Spleen (tissue), 7 donors: ENCODE measurements at regions not wholly inside any gene's neighbourhood (a gene's known extent, or its start where the extent isn't known, plus 50 kb on each side); places are given as distances from the start of the nearest gene placed in this dataset.

Source experiments
- POLR2A ChIP-seq, 3 donors: fragments of 450-650 bp; IDR thresholded peaks; one replicate each; pipeline ENCODE4 v1.5.1; 2017; ENCODE audit warnings: antibody characterized with exemption in 3 of 3, mild to moderate bottlenecking in 1 of 3
- POLR2AphosphoS5 ChIP-seq, 3 donors: sonication (generic); formaldehyde crosslinking; IDR thresholded peaks; one replicate each; pipeline ENCODE4 v1.5.1; 2017; ENCODE audit warnings: antibody characterized with exemption in 3 of 3
- TF ChIP-seq, protein P1 (sequence below), 11 experiments: fragments of 200-600 bp in 7 of 11; fragments of 450-650 bp in 4 of 11; sonication (generic) in 4 of 11; IDR thresholded peaks in 8 of 11; conservative IDR thresholded peaks in 3 of 11; 1 replicate in 7 of 11; 2 replicates in 4 of 11; pipeline versions ENCODE4 v1.4.0 to v1.8.0; 2016 to 2021; ENCODE audit warnings: antibody characterized with exemption in 11 of 11, inconsistent platforms in 4 of 11, mild to moderate bottlenecking in 1 of 11
- donor health status: DM: no; HTN: no; CAD: no; lungs with moderate emphysema.
- donor health status: DM: no; HTN: no; CAD: no.
- donor health status: DM: no; HTN: no; CAD: no.

DNA sequence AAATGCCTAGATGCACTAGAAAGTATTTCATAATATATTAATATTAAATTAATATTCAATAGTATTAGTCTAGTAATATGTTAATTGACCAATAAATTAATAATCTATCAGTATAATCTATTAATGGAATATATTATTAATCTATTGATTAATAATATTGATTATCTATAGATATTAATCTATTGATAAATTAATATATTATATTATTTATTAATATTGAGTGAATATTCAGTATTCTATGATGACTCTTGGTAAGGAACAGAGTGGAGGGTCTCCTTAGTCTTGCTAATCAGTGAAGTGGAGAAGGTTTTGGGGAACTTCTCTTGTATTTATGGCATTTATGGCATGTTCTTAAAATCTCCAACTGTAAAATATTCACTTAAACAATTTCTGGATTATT is 679.3 kb upstream of the FLRT2 start:
- TF ChIP-seq, protein P1, sequence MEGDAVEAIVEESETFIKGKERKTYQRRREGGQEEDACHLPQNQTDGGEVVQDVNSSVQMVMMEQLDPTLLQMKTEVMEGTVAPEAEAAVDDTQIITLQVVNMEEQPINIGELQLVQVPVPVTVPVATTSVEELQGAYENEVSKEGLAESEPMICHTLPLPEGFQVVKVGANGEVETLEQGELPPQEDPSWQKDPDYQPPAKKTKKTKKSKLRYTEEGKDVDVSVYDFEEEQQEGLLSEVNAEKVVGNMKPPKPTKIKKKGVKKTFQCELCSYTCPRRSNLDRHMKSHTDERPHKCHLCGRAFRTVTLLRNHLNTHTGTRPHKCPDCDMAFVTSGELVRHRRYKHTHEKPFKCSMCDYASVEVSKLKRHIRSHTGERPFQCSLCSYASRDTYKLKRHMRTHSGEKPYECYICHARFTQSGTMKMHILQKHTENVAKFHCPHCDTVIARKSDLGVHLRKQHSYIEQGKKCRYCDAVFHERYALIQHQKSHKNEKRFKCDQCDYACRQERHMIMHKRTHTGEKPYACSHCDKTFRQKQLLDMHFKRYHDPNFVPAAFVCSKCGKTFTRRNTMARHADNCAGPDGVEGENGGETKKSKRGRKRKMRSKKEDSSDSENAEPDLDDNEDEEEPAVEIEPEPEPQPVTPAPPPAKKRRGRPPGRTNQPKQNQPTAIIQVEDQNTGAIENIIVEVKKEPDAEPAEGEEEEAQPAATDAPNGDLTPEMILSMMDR (IDR thresholded peaks at IDR 0.05 in 8 of 11, conservative IDR thresholded peaks at IDR 0.05 in 3 of 11) = no peak
- TF ChIP-seq POLR2AphosphoS5 (IDR thresholded peaks at IDR 0.05) (no peak), POLR2A (IDR thresholded peaks at IDR 0.05) (no peak)
